ENCODE measurements at regions not wholly inside any gene's neighbourhood (a gene's known extent, or its start where the extent isn't known, plus 50 kb on each side); places are given as distances from the start of the nearest gene placed in this dataset.

DNA sequence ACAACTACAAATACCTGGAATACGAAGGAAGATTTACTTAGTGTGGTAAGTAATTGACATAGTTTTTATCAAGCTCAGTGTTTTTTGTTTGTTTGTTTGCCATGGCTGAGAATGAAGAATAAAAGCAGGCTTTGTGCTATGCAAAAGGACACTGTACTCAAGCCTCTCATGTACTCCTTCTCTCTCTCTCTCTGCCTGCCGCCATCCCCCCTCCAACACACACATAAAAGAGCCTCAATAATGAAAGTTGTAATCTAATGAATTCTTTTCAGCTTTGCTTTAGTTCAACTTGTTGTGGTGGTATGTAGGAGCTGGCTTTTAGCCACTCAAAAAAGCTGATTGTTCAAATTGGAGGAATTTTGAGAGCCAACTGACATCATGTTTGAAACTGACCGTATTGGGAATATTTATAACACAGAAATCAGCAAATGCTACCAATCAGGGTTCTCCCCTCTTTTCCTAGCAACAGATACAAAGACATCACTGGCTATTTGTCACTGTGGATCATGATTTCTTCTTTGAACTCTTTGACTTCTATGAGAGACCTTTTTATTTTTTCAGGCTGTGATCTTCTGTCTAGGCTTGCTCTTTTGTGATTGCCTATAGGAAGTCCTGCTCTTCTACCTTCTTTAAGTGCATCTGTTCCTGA lies 1148.8 kb downstream of the RAPGEF2 start:
- TF ChIP-seq POLR2A (IDR thresholded peaks at IDR 0.05; ENCODE audit: low read length) (no peak), GATA1 (IDR thresholded peaks at IDR 0.05; ENCODE audit: low read depth, low read length) (no peak)

All from erythroblast (primary cell).